ENCODE measurements at regions not wholly inside any gene's neighbourhood (a gene's known extent, or its start where the extent isn't known, plus 50 kb on each side); places are given as distances from the start of the nearest gene placed in this dataset.

DNA sequence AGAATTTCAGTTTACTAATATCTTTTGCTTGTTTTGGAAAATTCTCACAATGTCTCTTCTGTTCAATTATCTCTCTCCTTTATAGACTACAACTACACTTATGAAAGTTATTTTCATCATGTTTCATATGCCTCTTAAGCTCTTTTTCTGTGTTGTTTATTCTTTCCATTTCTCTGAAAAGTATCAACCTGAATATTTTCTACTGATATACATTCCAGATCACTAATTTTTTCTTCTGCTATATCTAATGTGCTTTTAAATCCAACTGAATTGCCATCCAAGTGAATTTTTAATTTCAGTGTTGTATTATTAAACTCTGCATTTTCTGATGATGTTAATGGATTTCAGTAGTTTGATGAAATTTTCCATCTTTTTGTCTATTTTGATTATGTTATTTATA lies 301.3 kb downstream of the HRH4 start:
- TF ChIP-seq GATA2 (IDR thresholded peaks at IDR 0.05; ENCODE audit: low read depth, low read length) (no peak), GATA3 (IDR thresholded peaks at IDR 0.05; ENCODE audit: low read depth, low read length) (no peak)
